GM23248 (cell line): ENCODE measurements at regions not wholly inside any gene's neighbourhood (a gene's known extent, or its start where the extent isn't known, plus 50 kb on each side); places are given as distances from the start of the nearest gene placed in this dataset.
A peak's percentile ranks its signal among the peaks of the same experiment; 100 is the strongest.

Source experiments
- DNase-seq: peaks from one replicate; pipeline ENCODE4 v3.0.0-alpha.2; 2015
- H2AFZ ChIP-seq: fragments of 200-600 bp; sonication (generic); 2 replicates; pipeline ENCODE4 v1.6.1; 2016; ENCODE audit warnings: antibody characterized with exemption
- H3F3A ChIP-seq: fragments of 200-600 bp; sonication (generic); 2 replicates; pipeline ENCODE4 v1.6.1; 2016; ENCODE audit warnings: mild to moderate bottlenecking, antibody characterized with exemption, mixed run types; ENCODE audit not compliant: insufficient read depth
- H3K27ac ChIP-seq: fragments of 200-600 bp; sonication (generic); 2 replicates; pipeline ENCODE4 v1.5.1; 2016; ENCODE audit warnings: mild to moderate bottlenecking
- H3K27me3 ChIP-seq: fragments of 200-600 bp; sonication (generic); replicated peaks from 2 replicates; pipeline ENCODE4 v1.6.1; 2016; ENCODE audit warnings: mild to moderate bottlenecking; ENCODE audit not compliant: insufficient read depth
- H3K36me3 ChIP-seq: fragments of 200-600 bp; sonication (generic); 2 replicates; pipeline ENCODE4 v1.6.1; 2016; ENCODE audit warnings: low read depth, mild to moderate bottlenecking
- H3K4me1 ChIP-seq: fragments of 200-600 bp; sonication (generic); 2 replicates; pipeline ENCODE4 v1.6.1; 2016; ENCODE audit warnings: mild to moderate bottlenecking; ENCODE audit not compliant: insufficient read depth
- H3K4me2 ChIP-seq: fragments of 200-600 bp; sonication (generic); one replicate; pipeline ENCODE4 v1.6.1; 2016; ENCODE audit warnings: mild to moderate bottlenecking; ENCODE audit not compliant: unreplicated experiment
- H3K4me3 ChIP-seq: fragments of 200-600 bp; sonication (generic); 2 replicates; pipeline ENCODE4 v1.5.1; 2016; ENCODE audit warnings: mild to moderate bottlenecking
- H3K79me2 ChIP-seq: fragments of 200-600 bp; sonication (generic); 2 replicates; pipeline ENCODE4 v1.6.1; 2016; ENCODE audit warnings: mild to moderate bottlenecking; ENCODE audit not compliant: insufficient read depth
- H3K9ac ChIP-seq: fragments of 200-600 bp; sonication (generic); 2 replicates; pipeline ENCODE4 v1.6.1; 2016; ENCODE audit warnings: mild to moderate bottlenecking
- H3K9me2 ChIP-seq: fragments of 200-600 bp; sonication (generic); 2 replicates; pipeline ENCODE4 v1.6.1; 2016; ENCODE audit warnings: mixed run types, mild to moderate bottlenecking, moderate library complexity; ENCODE audit not compliant: insufficient read depth
- H3K9me3 ChIP-seq: fragments of 200-600 bp; sonication (generic); one replicate; pipeline ENCODE4 v1.6.1; 2017; ENCODE audit warnings: low read depth
- H4K20me1 ChIP-seq: fragments of 200-600 bp; sonication (generic); 2 replicates; pipeline ENCODE4 v1.6.0; 2016; ENCODE audit not compliant: insufficient read depth
- EZH2 ChIP-seq: fragments of 200-600 bp; sonication (generic); IDR thresholded peaks from 2 replicates; pipeline ENCODE4 v1.6.1; 2018; ENCODE audit warnings: antibody characterized with exemption, mild to moderate bottlenecking; ENCODE audit not compliant: insufficient read depth, poor library complexity, severe bottlenecking
- EZH2phosphoT487 ChIP-seq: fragments of 200-600 bp; sonication (generic); IDR thresholded peaks from 2 replicates; pipeline ENCODE4 v1.6.1; 2018; ENCODE audit warnings: antibody characterized with exemption, moderate library complexity, mild to moderate bottlenecking, low read depth; ENCODE audit not compliant: insufficient read depth
- WGBS, 2 experiments: methylation state at CpG; one replicate each; pipeline ENCODE4 v1.1.6; 2015 to 2017; ENCODE audit warnings: low lambda C conversion rate in 2 of 2, low coverage in 1 of 2; ENCODE audit errors: missing lambda C conversion rate in 2 of 2; 5-methylcytosine and 5-hydroxymethylcytosine counted together
- in situ Hi-C: fragments of 300-500 bp; cut with MboI; formaldehyde crosslinking; loops from 2 replicates; pipeline ENCODE4 v1.15.0; 2020

- Histone ChIP-seq H3K4me2 (peak overlapping the region; percentile 1), H3K9ac (no peak overlapping the region), H3K4me1 (peaks cover 39% of the 10 kb centered on the region), H3K9me2 (no peaks in the 10 kb centered on the region), H3K79me2 (no peaks in the 10 kb centered on the region), H3F3A (peaks cover 32% of the 10 kb centered on the region), H3K27ac (no peak overlapping the region), H3K27me3 (no peaks in the 10 kb centered on the region), H3K9me3 (no peaks in the 10 kb centered on the region), H4K20me1 (no peaks in the 10 kb centered on the region), H2AFZ (no peak overlapping the region), H3K4me3 (no peak overlapping the region), H3K36me3 (no peaks in the 10 kb centered on the region)
- WGBS, 2 experiments = 95 to 97% methylated on average over 6 of the region's 6 CpGs
- DNase-seq = peak; percentile 53
- in situ Hi-C loops = no loop called here
- no peak for TF ChIP-seq EZH2
- no peak for TF ChIP-seq EZH2phosphoT487
Measured at GRCh38 chr2:147030966-147031720, 813.7 kb upstream of the ACVR2A start.

- H3F3A ChIP-seq = peaks cover 44% of the 10 kb centered on the region
- no peaks in the 10 kb centered on the region for H3K79me2 ChIP-seq
- peak overlapping the region; percentile 56 for H3K4me2 ChIP-seq
- peak overlapping the region; percentile 88 for H3K27ac ChIP-seq
- no peaks in the 10 kb centered on the region for H3K9me3 ChIP-seq
- no peaks in the 10 kb centered on the region for H3K9me2 ChIP-seq
- H3K4me3 ChIP-seq = no peak overlapping the region
- DNase-seq = peak; percentile 5
- peaks cover 39% of the 10 kb centered on the region for H3K4me1 ChIP-seq
- no peak overlapping the region for H2AFZ ChIP-seq
- TF ChIP-seq EZH2 = no peak
- TF ChIP-seq EZH2phosphoT487 = no peak
- H3K36me3 ChIP-seq = no peaks in the 10 kb centered on the region
- H3K27me3 ChIP-seq = no peaks in the 10 kb centered on the region
- H3K9ac ChIP-seq = no peak overlapping the region; the same call in 1 of the 2 replicates
- in situ Hi-C loops = no loop called here
- 5 to 8% methylated on average over 1 of the region's 1 CpG for WGBS, 2 experiments
- no peaks in the 10 kb centered on the region for H4K20me1 ChIP-seq
Measured at GRCh38 chr2:147027436-147027835, 817.4 kb upstream of the ACVR2A start.

GRCh38 chr2:147026664-147027295 lies 818.0 kb upstream of the ACVR2A start:
- no peaks in the 10 kb centered on the region for H3K36me3 ChIP-seq
- in situ Hi-C loops = no loop called here
- peaks cover 39% of the 10 kb centered on the region for H3F3A ChIP-seq
- H3K9me2 ChIP-seq = no peaks in the 10 kb centered on the region
- H3K9me3 ChIP-seq = no peaks in the 10 kb centered on the region
- H3K4me2 ChIP-seq = peak overlapping the region; percentile 56
- H3K9ac ChIP-seq = peak overlapping the region; percentile 36
- no peaks in the 10 kb centered on the region for H3K27me3 ChIP-seq
- H3K79me2 ChIP-seq = no peaks in the 10 kb centered on the region
- peak; percentile 91 for DNase-seq
- no peak overlapping the region for H2AFZ ChIP-seq
- no peaks in the 10 kb centered on the region for H4K20me1 ChIP-seq
- peak overlapping the region; percentile 88 for H3K27ac ChIP-seq
- TF ChIP-seq EZH2phosphoT487 = no peak
- TF ChIP-seq EZH2 = no peak
- peaks cover 35% of the 10 kb centered on the region for H3K4me1 ChIP-seq
- 0 out of 2 replicates have a peak overlapping the region, but pooled peaks have one; percentile 10 for H3K4me3 ChIP-seq
- WGBS, 2 experiments = 0 to 3% methylated on average over 2 of the region's 2 CpGs

GRCh38 chr2:147025646-147026585 lies 818.9 kb upstream of the ACVR2A start:
- in situ Hi-C loops = no loop called here
- H2AFZ ChIP-seq = no peak overlapping the region; the same call in 1 of the 2 replicates
- H3K4me3 ChIP-seq = 0 out of 2 replicates have a peak overlapping the region, but pooled peaks have one; percentile 10
- no peaks in the 10 kb centered on the region for H3K27me3 ChIP-seq
- H3K9ac ChIP-seq = peak overlapping the region; percentile 36
- TF ChIP-seq EZH2phosphoT487 = no peak
- no peak for TF ChIP-seq EZH2
- H3K36me3 ChIP-seq = no peaks in the 10 kb centered on the region
- WGBS, 2 experiments = 0 to 4% methylated on average over 1 of the region's 1 CpG
- H3K4me2 ChIP-seq = peak overlapping the region; percentile 56
- H3K4me1 ChIP-seq = peaks cover 27% of the 10 kb centered on the region
- H3K9me2 ChIP-seq = no peaks in the 10 kb centered on the region
- H3K79me2 ChIP-seq = no peaks in the 10 kb centered on the region
- peak; percentile 87 for DNase-seq
- H3K27ac ChIP-seq = peak overlapping the region; percentile 88
- peaks cover 36% of the 10 kb centered on the region for H3F3A ChIP-seq
- no peaks in the 10 kb centered on the region for H4K20me1 ChIP-seq
- no peaks in the 10 kb centered on the region for H3K9me3 ChIP-seq
